Keratinocyte (primary cell): ENCODE measurements at regions not wholly inside any gene's neighbourhood (a gene's known extent, or its start where the extent isn't known, plus 50 kb on each side); places are given as distances from the start of the nearest gene placed in this dataset.

Source experiments
- DNase-seq: peaks from one replicate; pipeline ENCODE4 v3.0.0-alpha.2; 2011; ENCODE audit warnings: low read depth, missing footprints, low spot score
- FAIRE-seq: peaks from 2 replicates; lab custom pipeline; 2011; peaks lifted over from hg19 to GRCh38; lab: Jason Lieb, UNC
- H2AFZ ChIP-seq: 2 replicates; pipeline ENCODE4 v1.6.0; 2012; ENCODE audit warnings: low read length, control low read depth, inconsistent platforms; ENCODE audit not compliant: control insufficient read depth
- H3K27ac ChIP-seq: 2 replicates; pipeline ENCODE4 v1.5.1; 2011; ENCODE audit warnings: low read length; ENCODE audit not compliant: control insufficient read depth, insufficient read depth
- H3K27me3 ChIP-seq: 3 replicates; pipeline ENCODE4 v1.6.0; 2011; ENCODE audit warnings: low read length; ENCODE audit not compliant: control insufficient read depth, insufficient read depth; ENCODE audit errors: extremely low read depth
- H3K36me3 ChIP-seq, 2 experiments: 2 replicates in 1 of 2; 3 replicates in 1 of 2; pipeline ENCODE4 v1.5.1; 2011; ENCODE audit warnings: low read length in 2 of 2, mild to moderate bottlenecking in 1 of 2; ENCODE audit not compliant: control insufficient read depth in 2 of 2, insufficient read depth in 2 of 2; ENCODE audit errors: extremely low read depth in 1 of 2
- H3K4me1 ChIP-seq: 3 replicates; pipeline ENCODE4 v1.5.1; 2011; ENCODE audit warnings: low read length; ENCODE audit not compliant: control insufficient read depth, insufficient read depth; ENCODE audit errors: extremely low read depth
- H3K4me2 ChIP-seq: 3 replicates; pipeline ENCODE4 v1.6.0; 2011; ENCODE audit warnings: low read depth, low read length; ENCODE audit not compliant: control insufficient read depth, insufficient read depth; ENCODE audit errors: extremely low read depth
- H3K4me3 ChIP-seq, 3 experiments: fragments of 200-600 bp in 1 of 3; sonication (generic) in 1 of 3; 2 replicates in 2 of 3; 3 replicates in 1 of 3; pipeline ENCODE4 v1.5.1; 2011 to 2016; ENCODE audit warnings: low read length in 3 of 3, mild to moderate bottlenecking in 3 of 3, control low read depth in 2 of 3, inconsistent platforms in 1 of 3, low read depth in 1 of 3, mixed read lengths in 1 of 3, mixed run types in 1 of 3, moderate library complexity in 1 of 3; ENCODE audit not compliant: control insufficient read depth in 2 of 3, insufficient read depth in 2 of 3; ENCODE audit errors: extremely low read depth in 1 of 3
- H3K79me2 ChIP-seq: 2 replicates; pipeline ENCODE4 v1.6.0; 2012; ENCODE audit warnings: low read length; ENCODE audit not compliant: control insufficient read depth, insufficient read depth
- H3K9ac ChIP-seq: 3 replicates; pipeline ENCODE4 v1.6.0; 2011; ENCODE audit warnings: low read length; ENCODE audit not compliant: control insufficient read depth, insufficient read depth; ENCODE audit errors: extremely low read depth
- H3K9me1 ChIP-seq: 3 replicates; pipeline ENCODE4 v1.6.0; 2011; ENCODE audit warnings: low read length; ENCODE audit not compliant: control insufficient read depth, insufficient read depth; ENCODE audit errors: extremely low read depth
- H3K9me3 ChIP-seq: 2 replicates; pipeline ENCODE4 v1.5.1; 2012; ENCODE audit warnings: low read depth, low read length; ENCODE audit not compliant: control insufficient read depth
- H4K20me1 ChIP-seq: 3 replicates; pipeline ENCODE4 v1.6.0; 2011; ENCODE audit warnings: low read length; ENCODE audit not compliant: control insufficient read depth, insufficient read depth; ENCODE audit errors: extremely low read depth
- CTCF ChIP-seq, 3 experiments: IDR thresholded peaks in 1 of 3; conservative IDR thresholded peaks in 1 of 3; optimal IDR thresholded peaks in 1 of 3; 2 replicates in 2 of 3; 3 replicates in 1 of 3; pipeline versions ENCODE3 to v1.5.1; 2011; ENCODE audit warnings: low read length in 3 of 3, mild to moderate bottlenecking in 3 of 3, moderate library complexity in 2 of 3, control low read depth in 1 of 3, inconsistent platforms in 1 of 3; ENCODE audit not compliant: insufficient read depth in 2 of 3; ENCODE audit errors: extremely low read depth in 1 of 3
- EZH2 ChIP-seq: IDR thresholded peaks from one replicate; pipeline ENCODE4 v1.6.1; 2012; ENCODE audit warnings: inconsistent platforms, mild to moderate bottlenecking, low read length, moderate library complexity
- dilution Hi-C: fragments of 300-500 bp; cut with MboI; formaldehyde crosslinking; loops from one replicate; pipeline ENCODE4 v1.7.0; 2020; ENCODE audit warnings: low sequenced_read_pairs; ENCODE audit not compliant: extremely low pct_ligation_motif_present

- Histone ChIP-seq H3K9me3 (no peaks in the 10 kb centered on the region), H3K4me3 (no peak overlapping the region), H3K9me1 (no peaks in the 10 kb centered on the region), H3K79me2 (no peaks in the 10 kb centered on the region), H2AFZ (no peak overlapping the region), H3K9ac (no peak overlapping the region), H3K4me1 (peaks cover 4% of the 10 kb centered on the region), H3K27ac (no peak overlapping the region), H3K36me3 (no peaks in the 10 kb centered on the region), H4K20me1 (no peaks in the 10 kb centered on the region), H3K4me2 (no peak overlapping the region), H3K27me3 (peaks cover 5% of the 10 kb centered on the region)
- DNase-seq = no peak
- no peak for FAIRE-seq
- TF ChIP-seq CTCF (optimal IDR thresholded peaks at IDR 0.05 in 1 of 3, IDR thresholded peaks at IDR 0.05 in 1 of 3, conservative IDR thresholded peaks at IDR 0.05 in 1 of 3; ENCODE audit: extremely low read depth in 1 of 3, insufficient read depth in 2 of 3, low read length in 3 of 3) (no peak), EZH2 (no peak)
- dilution Hi-C loops = no loop called here
These were observed 175.7 kb upstream of the UBL3 start for GRCh38 chr13:30026093-30026492.

GRCh38 chr13:30025351-30025750 lies 174.9 kb upstream of the UBL3 start:
- Histone ChIP-seq H3K9me1 (no peaks in the 10 kb centered on the region), H4K20me1 (no peaks in the 10 kb centered on the region), H3K36me3 (no peaks in the 10 kb centered on the region), H3K9me3 (no peaks in the 10 kb centered on the region), H3K4me2 (no peak overlapping the region), H3K27ac (no peak overlapping the region), H3K27me3 (peaks cover 5% of the 10 kb centered on the region), H3K79me2 (no peaks in the 10 kb centered on the region), H3K4me3 (no peak overlapping the region), H2AFZ (no peak overlapping the region), H3K9ac (no peak overlapping the region), H3K4me1 (peaks cover 8% of the 10 kb centered on the region)
- dilution Hi-C loops = no loop called here
- FAIRE-seq (no peak), DNase-seq (no peak)
- TF ChIP-seq CTCF (optimal IDR thresholded peaks at IDR 0.05 in 1 of 3, IDR thresholded peaks at IDR 0.05 in 1 of 3, conservative IDR thresholded peaks at IDR 0.05 in 1 of 3; ENCODE audit: extremely low read depth in 1 of 3, insufficient read depth in 2 of 3, low read length in 3 of 3) (no peak), EZH2 (no peak)
